Colonic mucosa (tissue), 4 donors: ENCODE measurements at regions not wholly inside any gene's neighbourhood (a gene's known extent, or its start where the extent isn't known, plus 50 kb on each side); places are given as distances from the start of the nearest gene placed in this dataset.
"Not testable (repeated sequence)": the region's sequence is repeated elsewhere in the genome, so short reads cannot be mapped to it uniquely, and the experiment has no call there.

Experiments
- DNase-seq: peaks from one replicate; pipeline ENCODE4 v3.0.0-alpha.2; 2020
- H3K27ac ChIP-seq: fragments of 200-600 bp; one replicate; pipeline ENCODE4 v1.8.0; 2021
- H3K27me3 ChIP-seq: fragments of 200-600 bp; one replicate; pipeline ENCODE4 v1.8.0; 2021
- H3K36me3 ChIP-seq: fragments of 200-600 bp; one replicate; pipeline ENCODE4 v1.8.0; 2021
- H3K4me1 ChIP-seq: fragments of 200-600 bp; one replicate; pipeline ENCODE4 v1.8.0; 2021; ENCODE audit warnings: mild to moderate bottlenecking
- H3K4me3 ChIP-seq: fragments of 200-600 bp; one replicate; pipeline ENCODE4 v1.8.0; 2021
- H3K9ac ChIP-seq, 2 donors: one replicate each; pipeline ENCODE4 v1.7.0; 2013; ENCODE audit warnings: control low read depth in 2 of 2, low read depth in 2 of 2, low read length in 2 of 2
- H3K9me3 ChIP-seq: fragments of 200-600 bp; one replicate; pipeline ENCODE4 v1.8.0; 2021
- intact Hi-C: fragments of 100-400 bp; cut with DNase I; formaldehyde crosslinking; loops from one replicate; pipeline ENCODE4 v1.14.1; 2022
- TF ChIP-seq, protein P1 (sequence below): fragments of 200-600 bp; IDR thresholded peaks from one replicate; pipeline ENCODE4 v1.8.0; 2022; ENCODE audit warnings: antibody characterized with exemption, mild to moderate bottlenecking
- donor health status: healthy.
- donor health status: DM: no; HTN: no; CAD: no.
- donor health status: DM: no; HTN: no; CAD: no.

DNA sequence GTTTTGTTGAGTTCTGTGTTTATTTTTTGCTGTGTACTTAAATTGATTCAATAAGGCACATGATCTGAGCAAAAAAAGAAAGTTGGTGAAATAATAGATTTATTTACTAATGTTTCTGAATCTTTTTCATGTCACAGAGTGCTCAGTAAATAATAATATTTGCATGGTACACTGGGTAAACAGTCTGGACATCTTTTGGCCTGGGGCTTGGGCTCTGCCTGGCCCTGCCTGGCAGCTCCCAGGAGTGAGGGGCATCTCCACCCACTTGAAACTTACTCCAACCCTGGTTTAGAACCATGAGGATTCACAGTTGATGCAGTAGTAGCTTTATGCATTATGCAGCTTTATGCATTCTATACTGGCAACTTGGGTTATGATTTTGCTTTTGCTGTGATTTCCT lies 124.2 kb upstream of the SLC4A4 start:
- Histone ChIP-seq H3K4me3 (no peak overlapping the region), H3K27ac (no peak overlapping the region), H3K36me3 (no peaks in the 10 kb centered on the region), H3K9ac (no peak overlapping the region), H3K4me1 (no peaks in the 10 kb centered on the region), H3K27me3 (no peaks in the 10 kb centered on the region), H3K9me3 (no peaks in the 10 kb centered on the region)
- intact Hi-C loops, result no loop called here
- TF ChIP-seq, protein P1, sequence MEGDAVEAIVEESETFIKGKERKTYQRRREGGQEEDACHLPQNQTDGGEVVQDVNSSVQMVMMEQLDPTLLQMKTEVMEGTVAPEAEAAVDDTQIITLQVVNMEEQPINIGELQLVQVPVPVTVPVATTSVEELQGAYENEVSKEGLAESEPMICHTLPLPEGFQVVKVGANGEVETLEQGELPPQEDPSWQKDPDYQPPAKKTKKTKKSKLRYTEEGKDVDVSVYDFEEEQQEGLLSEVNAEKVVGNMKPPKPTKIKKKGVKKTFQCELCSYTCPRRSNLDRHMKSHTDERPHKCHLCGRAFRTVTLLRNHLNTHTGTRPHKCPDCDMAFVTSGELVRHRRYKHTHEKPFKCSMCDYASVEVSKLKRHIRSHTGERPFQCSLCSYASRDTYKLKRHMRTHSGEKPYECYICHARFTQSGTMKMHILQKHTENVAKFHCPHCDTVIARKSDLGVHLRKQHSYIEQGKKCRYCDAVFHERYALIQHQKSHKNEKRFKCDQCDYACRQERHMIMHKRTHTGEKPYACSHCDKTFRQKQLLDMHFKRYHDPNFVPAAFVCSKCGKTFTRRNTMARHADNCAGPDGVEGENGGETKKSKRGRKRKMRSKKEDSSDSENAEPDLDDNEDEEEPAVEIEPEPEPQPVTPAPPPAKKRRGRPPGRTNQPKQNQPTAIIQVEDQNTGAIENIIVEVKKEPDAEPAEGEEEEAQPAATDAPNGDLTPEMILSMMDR, result no peak
- no peak for DNase-seq

DNA sequence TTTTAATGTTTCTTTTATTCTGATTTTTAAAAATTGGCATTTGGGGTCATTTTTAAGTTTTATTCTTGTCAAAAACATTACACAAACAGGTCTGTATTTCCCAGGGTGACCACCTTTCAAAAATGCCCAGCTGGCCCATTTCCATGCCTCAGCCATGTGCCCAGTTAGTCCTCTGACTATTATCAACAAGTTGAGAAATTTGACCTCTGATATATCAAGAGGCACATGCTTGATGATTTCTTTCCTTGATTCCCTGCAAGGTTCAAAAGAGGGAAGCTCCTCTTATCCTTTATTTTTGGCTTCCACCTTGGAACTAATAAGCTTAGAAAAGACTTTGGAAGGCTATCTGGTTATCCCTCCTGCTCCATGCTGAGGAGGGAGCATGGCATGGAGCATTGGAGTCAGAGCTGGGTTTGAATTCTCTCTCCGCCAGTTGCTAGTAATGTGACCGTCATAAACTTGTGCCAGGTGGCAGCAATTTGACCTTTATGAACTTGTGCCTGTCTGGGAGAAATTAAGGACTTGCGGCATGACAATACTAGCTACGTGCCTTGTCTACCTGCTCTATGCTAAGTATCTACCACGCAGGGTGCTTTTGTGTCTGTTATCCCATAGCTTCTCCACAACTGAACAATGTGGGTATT lies 122.4 kb upstream of the SLC4A4 start:
- Histone ChIP-seq H3K27ac (no peak overlapping the region), H3K36me3 (no peaks in the 10 kb centered on the region), H3K27me3 (no peaks in the 10 kb centered on the region), H3K9ac (no peak overlapping the region), H3K4me1 (no peaks in the 10 kb centered on the region), H3K4me3 (no peak overlapping the region), H3K9me3 (no peaks in the 10 kb centered on the region)
- TF ChIP-seq, protein P1, result no peak
- intact Hi-C loops, result no loop called here
- no peak for DNase-seq

DNA sequence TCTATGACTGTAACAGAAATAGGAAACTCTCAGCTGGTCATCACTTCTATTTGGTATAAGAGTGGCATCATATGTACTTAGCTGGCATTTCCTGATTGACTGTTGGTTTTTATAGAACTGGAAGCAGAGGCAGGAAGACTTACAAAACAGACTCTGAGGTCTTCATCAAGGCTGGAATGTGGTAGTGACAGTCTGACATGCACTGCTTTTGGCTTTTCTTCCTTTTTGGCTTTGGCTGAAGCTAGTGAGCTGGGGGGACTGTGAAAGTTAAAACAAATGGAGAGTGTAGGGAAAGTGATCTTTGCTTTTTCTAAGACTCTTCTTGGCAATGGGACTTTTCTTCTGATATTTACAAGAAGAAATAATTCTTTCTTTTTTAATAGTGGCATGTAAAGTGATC lies 121.1 kb upstream of the SLC4A4 start:
- Histone ChIP-seq H3K9me3 (no peaks in the 10 kb centered on the region), H3K36me3 (no peaks in the 10 kb centered on the region), H3K4me3 (no peak overlapping the region), H3K9ac (no peak overlapping the region), H3K27ac (no peak overlapping the region), H3K27me3 (no peaks in the 10 kb centered on the region), H3K4me1 (no peaks in the 10 kb centered on the region)
- intact Hi-C loops, result no loop called here
- TF ChIP-seq, protein P1, result no peak
- DNase-seq, result no peak

DNA sequence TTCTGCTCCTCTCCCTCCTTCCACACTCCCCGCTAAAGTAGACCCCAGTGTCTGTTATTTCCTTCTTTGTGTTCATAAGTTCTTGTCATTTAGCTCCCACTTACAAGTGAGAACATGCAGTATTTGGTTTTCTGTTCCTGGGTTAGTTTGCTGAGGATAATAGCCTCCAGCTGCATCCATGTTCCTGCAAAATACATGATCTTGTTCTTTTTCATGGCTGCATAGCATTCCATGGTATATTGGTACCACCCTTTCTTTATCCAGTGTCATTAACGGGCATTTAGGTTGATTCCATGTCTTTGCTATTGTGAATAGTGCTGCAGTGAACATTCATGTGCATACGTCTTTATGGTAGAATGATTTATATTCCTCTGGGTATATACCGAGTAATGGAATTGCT lies 118.0 kb upstream of the SLC4A4 start:
- not testable (repeated sequence) for H3K9ac ChIP-seq, H3K36me3 ChIP-seq, H3K9me3 ChIP-seq, DNase-seq, H3K4me1 ChIP-seq, H3K27me3 ChIP-seq, H3K4me3 ChIP-seq, H3K27ac ChIP-seq
- intact Hi-C loops, result loop anchor here (10.0 kb wide), 1 partner anchor 494 kb away; no protein-coding TSS in a partner anchor

DNA sequence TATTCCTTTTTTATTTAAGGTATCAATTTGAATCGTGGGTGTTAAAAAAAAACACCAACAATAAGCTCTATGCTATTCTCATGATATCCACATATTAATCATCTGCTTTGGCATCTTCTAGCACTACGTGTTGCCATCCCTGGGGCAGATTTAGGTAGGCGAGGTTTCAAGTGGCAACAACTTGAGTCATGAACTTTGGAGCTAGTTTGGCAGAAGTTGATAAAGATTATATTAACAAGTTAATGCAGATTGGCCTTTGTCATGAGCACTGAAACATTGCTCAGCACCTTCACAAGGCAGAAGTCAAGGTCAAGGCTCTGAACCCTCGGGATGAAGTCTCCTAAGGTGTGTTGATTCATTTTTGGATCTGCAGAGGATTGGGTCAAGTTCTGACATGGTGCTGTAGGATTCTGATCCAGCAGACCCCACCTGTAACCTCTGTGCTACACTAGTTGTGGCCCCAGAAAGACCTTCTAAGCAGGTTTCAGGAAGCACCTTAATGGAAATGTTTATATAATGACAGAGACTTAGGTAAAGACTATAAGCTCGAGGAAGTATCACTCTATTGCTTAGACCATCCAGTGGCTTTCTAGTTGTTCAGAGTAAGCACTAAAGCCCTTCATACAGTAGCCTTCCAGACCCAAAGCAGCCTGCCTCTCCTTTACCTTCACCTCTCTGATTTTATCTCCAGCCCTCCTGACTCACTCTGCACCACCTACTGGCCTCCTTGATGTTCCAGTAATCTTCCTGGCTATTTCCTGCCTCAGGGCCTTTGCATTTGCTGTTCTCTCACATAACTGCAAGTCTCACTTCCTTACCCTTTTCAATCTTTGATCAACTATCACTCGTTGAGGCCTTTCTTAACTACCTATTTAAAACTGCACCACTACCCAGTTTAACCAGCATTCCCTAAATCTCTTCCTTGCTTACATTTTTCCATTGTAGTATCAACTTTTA lies 117.0 kb upstream of the SLC4A4 start:
- no peaks in the 10 kb centered on the region for H3K27me3 ChIP-seq
- intact Hi-C loops, result loop anchor here (10.0 kb wide), 1 partner anchor 493 kb away; no protein-coding TSS in a partner anchor
- H3K4me1 ChIP-seq, result no peaks in the 10 kb centered on the region
- TF ChIP-seq, protein P1, result no peak
- no peak for DNase-seq
- H3K27ac ChIP-seq, result no peak overlapping the region
- no peak overlapping the region for H3K9ac ChIP-seq
- H3K4me3 ChIP-seq, result no peak overlapping the region
- no peaks in the 10 kb centered on the region for H3K36me3 ChIP-seq
- no peaks in the 10 kb centered on the region for H3K9me3 ChIP-seq
